ENCODE measurements at regions not wholly inside any gene's neighbourhood (a gene's known extent, or its start where the extent isn't known, plus 50 kb on each side); places are given as distances from the start of the nearest gene placed in this dataset.

- TF ChIP-seq CTCF (IDR thresholded peaks at IDR 0.05; ENCODE audit: low read depth, low read length) (no peak), MYC (IDR thresholded peaks at IDR 0.05; ENCODE audit: low read depth, low read length) (no peak), POLR2A (IDR thresholded peaks at IDR 0.05; ENCODE audit: extremely low read depth, insufficient read length) (no peak), MAX (IDR thresholded peaks at IDR 0.05; ENCODE audit: low read depth, low read length) (no peak)
- H3K4me3 ChIP-seq (ENCODE audit: low read depth, low read length) = no peak overlapping the region
- no peak for DNase-seq (ENCODE audit: low read depth)
These were observed 791.7 kb downstream of the BRD1 start for GRCh38 chr22:49035818-49036457.

- no peak for DNase-seq (ENCODE audit: low read depth)
- no peak for TF ChIP-seq POLR2A (IDR thresholded peaks at IDR 0.05; ENCODE audit: extremely low read depth, insufficient read length)
- TF ChIP-seq MYC (IDR thresholded peaks at IDR 0.05; ENCODE audit: low read depth, low read length) = no peak
- TF ChIP-seq CTCF (IDR thresholded peaks at IDR 0.05; ENCODE audit: low read depth, low read length) = no peak
- no peak for TF ChIP-seq MAX (IDR thresholded peaks at IDR 0.05; ENCODE audit: low read depth, low read length)
- H3K4me3 ChIP-seq (ENCODE audit: low read depth, low read length) = no peak overlapping the region
These were observed 792.5 kb downstream of the BRD1 start for GRCh38 chr22:49034836-49035817.

GRCh38 chr22:49033616-49034015 is 794.1 kb downstream of the BRD1 start:
- no peak for TF ChIP-seq POLR2A (IDR thresholded peaks at IDR 0.05; ENCODE audit: extremely low read depth, insufficient read length)
- TF ChIP-seq MAX (IDR thresholded peaks at IDR 0.05; ENCODE audit: low read depth, low read length) = no peak
- TF ChIP-seq MYC (IDR thresholded peaks at IDR 0.05; ENCODE audit: low read depth, low read length) = no peak
- TF ChIP-seq CTCF (IDR thresholded peaks at IDR 0.05; ENCODE audit: low read depth, low read length) = no peak
- no peak for DNase-seq (ENCODE audit: low read depth)
- H3K4me3 ChIP-seq (ENCODE audit: low read depth, low read length) = no peak overlapping the region

GRCh38 chr22:49032821-49033220 is 794.9 kb downstream of the BRD1 start:
- H3K4me3 ChIP-seq (ENCODE audit: low read depth, low read length) = no peak overlapping the region
- no peak for DNase-seq (ENCODE audit: low read depth)
- no peak for TF ChIP-seq MAX (IDR thresholded peaks at IDR 0.05; ENCODE audit: low read depth, low read length)
- no peak for TF ChIP-seq CTCF (IDR thresholded peaks at IDR 0.05; ENCODE audit: low read depth, low read length)
- TF ChIP-seq POLR2A (IDR thresholded peaks at IDR 0.05; ENCODE audit: extremely low read depth, insufficient read length) = no peak
- TF ChIP-seq MYC (IDR thresholded peaks at IDR 0.05; ENCODE audit: low read depth, low read length) = no peak

- DNase-seq (ENCODE audit: low read depth) = no peak
- H3K4me3 ChIP-seq (ENCODE audit: low read depth, low read length) = no peak overlapping the region
- TF ChIP-seq CTCF (IDR thresholded peaks at IDR 0.05; ENCODE audit: low read depth, low read length) (no peak), MAX (IDR thresholded peaks at IDR 0.05; ENCODE audit: low read depth, low read length) (no peak), POLR2A (IDR thresholded peaks at IDR 0.05; ENCODE audit: extremely low read depth, insufficient read length) (no peak), MYC (IDR thresholded peaks at IDR 0.05; ENCODE audit: low read depth, low read length) (no peak)
These were observed 795.8 kb downstream of the BRD1 start for GRCh38 chr22:49031746-49032330.

All from NB4 (cell line).